ENCODE measurements at regions not wholly inside any gene's neighbourhood (a gene's known extent, or its start where the extent isn't known, plus 50 kb on each side); places are given as distances from the start of the nearest gene placed in this dataset.
A peak's percentile ranks its signal among the peaks of the same experiment; 100 is the strongest.

DNA sequence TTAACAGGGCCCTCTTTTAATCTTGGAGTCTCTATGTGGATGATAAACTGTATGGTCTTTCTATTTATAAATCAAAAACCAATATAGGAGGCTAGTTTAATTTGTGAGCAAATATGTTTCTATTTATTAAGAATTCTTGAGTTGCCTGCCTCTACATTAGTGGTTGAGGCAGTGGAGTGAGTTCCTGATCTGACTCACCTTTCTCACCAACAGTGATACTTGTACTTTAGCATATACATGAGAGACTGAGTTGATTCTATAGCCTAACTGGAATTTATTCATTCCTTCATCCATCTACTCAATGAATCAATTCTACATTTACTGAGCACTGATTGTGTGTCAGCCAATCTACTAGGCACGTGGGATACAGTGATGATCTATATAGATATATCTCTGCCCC lies 126.9 kb downstream of the TRMT11 start:
- H3K4me3 ChIP-seq, result no peak overlapping the region
- no peaks in the 10 kb centered on the region for H3K9me3 ChIP-seq
- ATAC-seq, result no peak
- TF ChIP-seq CTCF (IDR thresholded peaks at IDR 0.05), result no peak
- no peaks in the 10 kb centered on the region for H3K36me3 ChIP-seq
- no peaks in the 10 kb centered on the region for H3K4me1 ChIP-seq
- no peak for DNase-seq
- H3K27ac ChIP-seq, result no peak overlapping the region
- intact Hi-C loops (cut with DNase I), result no loop called here
- no peaks in the 10 kb centered on the region for H3K27me3 ChIP-seq

DNA sequence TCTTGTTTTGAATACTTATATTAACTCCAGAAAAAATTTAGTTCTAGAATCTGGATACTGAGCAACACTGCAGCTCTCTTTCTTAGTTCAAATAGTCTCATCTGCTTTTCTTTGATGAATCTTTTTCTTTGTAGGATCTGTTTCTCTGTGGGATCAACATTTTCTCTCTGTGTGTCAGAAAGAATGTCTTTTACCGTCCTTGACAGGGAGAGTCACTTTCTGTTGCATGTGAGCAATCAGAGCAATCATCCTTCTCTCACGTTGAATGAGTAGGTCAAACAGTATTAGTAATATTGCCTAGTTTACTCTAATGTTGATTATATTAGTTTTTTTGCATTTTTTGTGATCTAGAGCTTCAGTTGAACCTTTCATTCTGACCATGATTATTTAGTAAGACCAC lies 130.9 kb downstream of the TRMT11 start:
- Histone ChIP-seq H3K27ac (no peak overlapping the region), H3K27me3 (no peaks in the 10 kb centered on the region), H3K9me3 (no peaks in the 10 kb centered on the region), H3K4me3 (no peak overlapping the region), H3K4me1 (no peaks in the 10 kb centered on the region), H3K36me3 (no peaks in the 10 kb centered on the region)
- DNase-seq (no peak), ATAC-seq (no peak)
- intact Hi-C loops (cut with DNase I), result no loop called here
- TF ChIP-seq CTCF (IDR thresholded peaks at IDR 0.05), result no peak

GRCh38 chr6:126118058-126118755 lies 131.9 kb downstream of the TRMT11 start:
- intact Hi-C loops (cut with DNase I), result no loop called here
- Histone ChIP-seq H3K4me1 (no peaks in the 10 kb centered on the region), H3K27me3 (no peaks in the 10 kb centered on the region), H3K9me3 (no peaks in the 10 kb centered on the region), H3K27ac (no peak overlapping the region), H3K36me3 (no peaks in the 10 kb centered on the region), H3K4me3 (no peak overlapping the region)
- DNase-seq (peak in 1 of 4 donors; percentile 36), ATAC-seq (no peak)
- TF ChIP-seq CTCF (IDR thresholded peaks at IDR 0.05), result no peak

DNA sequence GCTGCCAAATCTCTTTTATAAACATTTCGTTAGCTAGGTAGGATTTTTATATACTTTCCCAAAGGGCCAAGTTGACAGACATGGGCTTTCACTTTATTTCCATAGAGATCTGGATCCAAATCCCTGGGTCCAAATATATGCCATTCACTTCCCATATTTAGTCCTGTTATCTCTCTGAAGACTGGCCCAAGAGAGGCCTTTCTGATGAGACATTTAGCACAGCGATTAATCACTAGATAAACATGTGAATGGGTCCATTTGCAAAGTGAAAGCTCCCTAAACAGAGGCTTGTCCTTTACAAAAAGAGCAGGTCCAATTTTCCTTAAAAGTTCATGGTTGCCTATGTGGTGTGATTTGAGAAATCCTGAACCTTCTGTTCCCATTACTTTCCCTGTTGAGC lies 132.6 kb downstream of the TRMT11 start:
- no peak for DNase-seq
- ATAC-seq, result no peak
- Histone ChIP-seq H3K36me3 (no peaks in the 10 kb centered on the region), H3K4me3 (no peak overlapping the region), H3K27ac (no peak overlapping the region), H3K4me1 (no peaks in the 10 kb centered on the region), H3K27me3 (no peaks in the 10 kb centered on the region), H3K9me3 (no peaks in the 10 kb centered on the region)
- intact Hi-C loops (cut with DNase I), result no loop called here
- TF ChIP-seq CTCF (IDR thresholded peaks at IDR 0.05), result no peak

DNA sequence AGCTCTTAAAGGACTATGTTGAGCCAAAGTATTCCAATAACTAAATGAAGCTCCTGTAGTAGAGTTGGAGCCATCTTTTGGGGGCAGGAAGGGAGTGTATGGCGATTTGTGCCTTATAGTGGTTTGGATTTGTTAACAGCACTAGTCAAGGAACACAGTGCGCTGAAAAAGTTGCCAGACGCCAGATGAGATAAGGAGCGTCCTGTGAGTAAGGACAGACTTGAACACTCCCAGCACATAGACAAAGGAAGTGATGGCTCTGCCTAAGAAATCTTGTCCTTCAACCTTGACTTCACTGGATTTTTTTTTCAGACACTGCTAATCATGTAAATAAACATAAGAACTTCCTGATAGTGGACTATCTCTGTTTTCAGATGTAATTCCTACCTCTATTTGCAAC lies 136.9 kb downstream of the TRMT11 start:
- Histone ChIP-seq H3K27me3 (no peaks in the 10 kb centered on the region), H3K4me1 (no peaks in the 10 kb centered on the region), H3K9me3 (no peaks in the 10 kb centered on the region), H3K36me3 (no peaks in the 10 kb centered on the region), H3K27ac (no peak overlapping the region), H3K4me3 (no peak overlapping the region)
- intact Hi-C loops (cut with DNase I), result no loop called here
- ATAC-seq, result no peak
- DNase-seq, result no peak
- no peak for TF ChIP-seq CTCF (IDR thresholded peaks at IDR 0.05)
